Body of pancreas (tissue), 4 donors: ENCODE measurements at regions not wholly inside any gene's neighbourhood (a gene's known extent, or its start where the extent isn't known, plus 50 kb on each side); places are given as distances from the start of the nearest gene placed in this dataset.

Source experiments
- ATAC-seq: fragments of 150-250 bp; one replicate; pipeline ENCODE4 v1.9.1; 2016
- DNase-seq, 4 donors: peaks; one replicate each; pipeline ENCODE4 v3.0.0-alpha.2; 2019
- H3K27ac ChIP-seq, 4 donors: fragments of 200-600 bp; sonication (generic); 1 replicate in 3 of 4; 2 replicates in 1 of 4; pipeline versions ENCODE4 v1.5.1 to v1.6.1; 2016 to 2019; ENCODE audit warnings: mild to moderate bottlenecking in 1 of 4, mixed read lengths in 1 of 4, moderate library complexity in 1 of 4
- H3K27me3 ChIP-seq, 2 donors: fragments of 200-600 bp; sonication (generic); one replicate each; pipeline ENCODE4 v1.6.0; 2016; ENCODE audit warnings: mild to moderate bottlenecking in 1 of 2
- H3K36me3 ChIP-seq, 2 donors: fragments of 200-600 bp; sonication (generic); replicated peaks in 1 of 2; 2 replicates each; pipeline ENCODE4 v1.5.1; 2016; ENCODE audit warnings: low read depth in 2 of 2; ENCODE audit not compliant: insufficient read depth in 1 of 2
- H3K4me1 ChIP-seq: fragments of 200-600 bp; sonication (generic); one replicate; pipeline ENCODE4 v1.6.0; 2016
- H3K4me3 ChIP-seq, 2 donors: fragments of 200-600 bp; sonication (generic); 1 replicate in 1 of 2; 2 replicates in 1 of 2; pipeline ENCODE4 v1.5.1; 2016 to 2019
- H3K9me3 ChIP-seq, 3 donors: fragments of 200-600 bp; sonication (generic); 1 replicate in 2 of 3; 2 replicates in 1 of 3; pipeline ENCODE4 v1.5.1; 2016
- POLR2A ChIP-seq, 3 donors: fragments of 450-650 bp; IDR thresholded peaks; one replicate each; pipeline ENCODE4 v1.6.1; 2016; ENCODE audit warnings: antibody characterized with exemption in 3 of 3, mild to moderate bottlenecking in 2 of 3
- WGBS, 2 donors: methylation state at CpG; one replicate each; pipeline ENCODE4 v1.1.5; 2017; 5-methylcytosine and 5-hydroxymethylcytosine counted together
- intact Hi-C: fragments of 100-400 bp; cut with DNase I; formaldehyde crosslinking; loops from one replicate; pipeline ENCODE4 v1.15.1; 2023
- TF ChIP-seq, protein P1 (sequence below), 7 experiments: fragments of 450-650 bp in 4 of 7; fragments of 200-600 bp in 3 of 7; sonication (generic) in 3 of 7; IDR thresholded peaks; one replicate each; pipeline ENCODE4 v1.5.1; 2016 to 2019; ENCODE audit warnings: antibody characterized with exemption in 7 of 7

DNA sequence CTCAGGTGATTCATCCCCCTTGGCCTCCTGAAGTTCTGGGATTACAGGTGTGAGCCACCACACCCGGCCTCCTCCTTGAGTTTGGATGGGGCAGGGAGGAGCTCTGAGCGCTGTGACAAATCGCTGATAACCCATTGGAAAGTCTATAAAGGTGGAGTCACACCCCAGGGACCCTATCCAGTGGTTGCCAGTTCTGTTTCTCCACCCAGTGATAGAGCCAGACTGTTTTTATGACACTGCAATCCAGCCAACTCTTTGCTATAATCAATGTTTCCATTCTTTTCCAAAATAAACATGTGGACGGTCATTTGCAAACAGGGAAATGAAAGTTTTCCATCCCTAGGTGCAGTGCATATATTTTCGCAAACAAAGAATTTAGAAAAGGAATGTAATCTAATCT, 142.0 kb upstream of the PELI2 start:
- ATAC-seq (peak; percentile 89), DNase-seq (peak; percentile 19 to 60 (median 36))

DNA sequence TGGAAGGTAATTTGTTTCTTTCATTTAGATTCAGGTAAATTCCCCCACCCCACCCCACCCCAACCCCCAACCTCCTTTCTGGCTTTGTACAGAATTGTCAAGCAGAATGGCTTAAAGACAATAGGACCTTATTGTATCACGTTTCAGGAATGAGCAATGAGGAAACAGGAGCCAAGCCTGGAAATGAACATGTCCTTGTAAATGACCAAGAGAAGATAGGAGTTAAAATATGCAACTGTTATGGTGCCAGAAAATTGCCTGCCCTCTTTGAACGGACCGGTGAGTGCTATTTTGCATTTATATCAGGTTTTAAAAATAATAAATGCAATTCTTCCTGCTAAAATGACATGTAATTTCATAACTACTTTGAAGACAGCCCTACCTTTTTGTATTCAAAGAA, 141.6 kb upstream of the PELI2 start:
- 2 to 8% methylated on average over 3 of the region's 3 CpGs for WGBS, 2 donors
- no peak for TF ChIP-seq POLR2A (IDR thresholded peaks at IDR 0.05)
- TF ChIP-seq, protein P1, sequence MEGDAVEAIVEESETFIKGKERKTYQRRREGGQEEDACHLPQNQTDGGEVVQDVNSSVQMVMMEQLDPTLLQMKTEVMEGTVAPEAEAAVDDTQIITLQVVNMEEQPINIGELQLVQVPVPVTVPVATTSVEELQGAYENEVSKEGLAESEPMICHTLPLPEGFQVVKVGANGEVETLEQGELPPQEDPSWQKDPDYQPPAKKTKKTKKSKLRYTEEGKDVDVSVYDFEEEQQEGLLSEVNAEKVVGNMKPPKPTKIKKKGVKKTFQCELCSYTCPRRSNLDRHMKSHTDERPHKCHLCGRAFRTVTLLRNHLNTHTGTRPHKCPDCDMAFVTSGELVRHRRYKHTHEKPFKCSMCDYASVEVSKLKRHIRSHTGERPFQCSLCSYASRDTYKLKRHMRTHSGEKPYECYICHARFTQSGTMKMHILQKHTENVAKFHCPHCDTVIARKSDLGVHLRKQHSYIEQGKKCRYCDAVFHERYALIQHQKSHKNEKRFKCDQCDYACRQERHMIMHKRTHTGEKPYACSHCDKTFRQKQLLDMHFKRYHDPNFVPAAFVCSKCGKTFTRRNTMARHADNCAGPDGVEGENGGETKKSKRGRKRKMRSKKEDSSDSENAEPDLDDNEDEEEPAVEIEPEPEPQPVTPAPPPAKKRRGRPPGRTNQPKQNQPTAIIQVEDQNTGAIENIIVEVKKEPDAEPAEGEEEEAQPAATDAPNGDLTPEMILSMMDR (IDR thresholded peaks at IDR 0.05), result no peak
- peak; percentile 82 for ATAC-seq

More for the DNA sequence above, 142.0 kb upstream of the PELI2 start:
- Histone ChIP-seq H3K4me3 (no peak overlapping the region), H3K36me3 (no peaks in the 10 kb centered on the region), H3K9me3 (no peaks in the 10 kb centered on the region), H3K27me3 (no peaks in the 10 kb centered on the region), H3K4me1 (peaks cover 38% of the 10 kb centered on the region), H3K27ac (peak overlapping the region; percentile 6 to 82 (median 46))
- intact Hi-C loops, result no loop called here
- WGBS, 2 donors, result 20 to 23% methylated on average over 5 of the region's 5 CpGs
- TF ChIP-seq, protein P1 (IDR thresholded peaks at IDR 0.05), result no peak

DNA sequence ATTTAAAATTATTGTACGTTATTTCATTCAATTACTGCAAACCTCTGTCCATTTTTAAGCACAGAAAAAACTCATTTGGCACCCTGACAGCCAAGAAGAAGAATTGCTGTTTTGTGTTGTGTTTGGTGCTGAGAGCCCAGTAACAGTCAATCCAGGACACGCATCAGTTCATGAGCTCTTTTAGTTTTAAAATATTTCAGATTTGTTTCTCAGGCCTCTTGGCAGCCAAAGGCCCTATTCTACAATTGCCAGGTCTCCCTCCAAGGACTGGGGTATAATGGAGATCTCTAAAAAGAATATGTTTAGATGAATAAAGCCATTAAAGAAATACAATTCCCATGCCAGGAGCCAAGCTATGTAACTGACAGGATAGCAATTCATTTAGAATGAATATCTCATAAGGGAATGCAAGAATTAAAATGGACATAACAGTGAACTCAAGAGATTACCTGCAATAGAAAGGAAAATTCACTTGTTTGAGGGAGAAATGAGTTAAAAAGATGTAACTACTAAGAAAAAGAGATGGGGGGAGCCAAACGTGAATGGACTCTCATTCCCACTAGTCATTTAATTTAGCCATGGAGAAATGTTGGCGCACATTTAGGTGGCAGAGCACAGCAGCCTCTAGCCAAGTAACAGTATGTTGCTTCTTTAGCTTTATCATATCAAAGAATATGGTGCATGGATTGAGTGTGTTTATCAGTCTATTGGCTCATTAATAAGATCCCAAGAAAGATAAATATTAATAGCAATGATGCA, 140.6 kb upstream of the PELI2 start:
- intact Hi-C loops, result no loop called here
- DNase-seq (no peak), ATAC-seq (no peak)
- Histone ChIP-seq H3K27me3 (no peaks in the 10 kb centered on the region), H3K9me3 (no peaks in the 10 kb centered on the region), H3K36me3 (no peaks in the 10 kb centered on the region), H3K27ac (peak overlapping the region in 2 of 4 donors; percentile 62 to 82), H3K4me3 (no peak overlapping the region), H3K4me1 (peaks cover 38% of the 10 kb centered on the region)
- WGBS, 2 donors, result 66 to 77% methylated on average over 4 of the region's 4 CpGs
- TF ChIP-seq, protein P1 (IDR thresholded peaks at IDR 0.05), result no peak
- TF ChIP-seq POLR2A (IDR thresholded peaks at IDR 0.05), result no peak

More for the DNA sequence above, 141.6 kb upstream of the PELI2 start:
- Histone ChIP-seq H3K4me3 (no peak overlapping the region), H3K27ac (peak overlapping the region; percentile 6 to 82 (median 38)), H3K4me1 (peaks cover 38% of the 10 kb centered on the region), H3K27me3 (no peaks in the 10 kb centered on the region), H3K9me3 (no peaks in the 10 kb centered on the region), H3K36me3 (no peaks in the 10 kb centered on the region)
- intact Hi-C loops, result no loop called here
- DNase-seq, result peak; percentile 17 to 67 (median 22)

DNA sequence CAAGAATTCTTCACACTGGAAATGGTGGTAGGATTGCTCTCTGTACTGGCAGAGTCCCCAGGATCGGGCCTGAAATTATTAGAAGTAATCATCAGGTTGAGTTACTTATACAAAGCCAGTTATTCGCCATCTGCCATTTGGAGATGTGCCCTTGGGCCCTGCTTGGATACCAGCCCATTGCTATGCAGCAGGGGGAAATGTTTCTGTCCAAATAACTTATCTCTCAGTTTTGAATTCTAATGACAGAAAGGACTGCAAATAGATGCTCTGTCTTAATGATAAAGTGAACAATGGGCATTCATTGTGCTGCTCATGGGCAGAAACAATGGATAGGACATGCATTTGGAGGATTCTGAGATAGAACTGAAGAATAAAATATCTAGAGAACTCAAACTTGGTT, 139.1 kb upstream of the PELI2 start:
- H3K27me3 ChIP-seq, result no peaks in the 10 kb centered on the region
- no peak overlapping the region for H3K27ac ChIP-seq
- intact Hi-C loops, result no loop called here
- peaks cover 35% of the 10 kb centered on the region for H3K4me1 ChIP-seq
- WGBS, 2 donors, result 56 to 68% methylated on average over 2 of the region's 2 CpGs
- H3K4me3 ChIP-seq, result no peak overlapping the region
- DNase-seq, result no peak
- ATAC-seq, result no peak
- H3K36me3 ChIP-seq, result no peaks in the 10 kb centered on the region
- TF ChIP-seq POLR2A (IDR thresholded peaks at IDR 0.05), result no peak
- no peaks in the 10 kb centered on the region for H3K9me3 ChIP-seq

DNA sequence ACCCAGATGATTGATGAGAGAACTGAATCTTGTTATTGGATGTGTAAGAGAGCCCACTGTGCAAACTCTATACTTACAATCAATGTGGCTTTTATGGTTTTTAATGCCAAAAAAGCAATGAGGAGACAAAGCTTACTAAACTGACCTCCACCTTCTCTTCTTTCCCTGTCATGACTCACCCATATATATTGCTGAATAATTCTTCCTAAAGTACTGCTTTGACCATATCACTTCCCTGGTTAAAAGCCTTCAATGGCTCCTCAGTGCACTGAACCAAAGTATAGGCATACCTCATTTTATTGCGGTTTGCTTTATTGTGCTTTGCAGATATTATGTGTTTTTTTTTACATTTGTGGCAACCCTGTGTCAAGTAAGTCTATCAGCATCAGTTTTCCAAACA, 138.4 kb upstream of the PELI2 start:
- intact Hi-C loops, result no loop called here
- no peak for TF ChIP-seq POLR2A (IDR thresholded peaks at IDR 0.05)
- TF ChIP-seq, protein P1 (IDR thresholded peaks at IDR 0.05), result no peak
- Histone ChIP-seq H3K27me3 (no peaks in the 10 kb centered on the region), H3K4me3 (no peak overlapping the region), H3K9me3 (no peaks in the 10 kb centered on the region), H3K27ac (no peak overlapping the region), H3K4me1 (peaks cover 28% of the 10 kb centered on the region), H3K36me3 (no peaks in the 10 kb centered on the region)
- ATAC-seq (no peak), DNase-seq (no peak)
- whole genome bisulfite sequencing, 2 donors, result 91 to 100% methylated on average over 1 of the region's 1 CpG
